Lower leg skin (tissue), 3 donors: ENCODE measurements at regions not wholly inside any gene's neighbourhood (a gene's known extent, or its start where the extent isn't known, plus 50 kb on each side); places are given as distances from the start of the nearest gene placed in this dataset.

ENCODE experiments used
- POLR2A ChIP-seq, 2 donors: fragments of 450-650 bp; IDR thresholded peaks; one replicate each; pipeline ENCODE4 v1.6.1; 2016 to 2017; ENCODE audit warnings: antibody characterized with exemption in 2 of 2, mild to moderate bottlenecking in 1 of 2, moderate library complexity in 1 of 2
- TF ChIP-seq, protein P1 (sequence below), 3 donors: fragments of 450-650 bp; IDR thresholded peaks; one replicate each; pipeline ENCODE4 v1.5.1; 2016; ENCODE audit warnings: antibody characterized with exemption in 3 of 3, mild to moderate bottlenecking in 3 of 3, moderate library complexity in 2 of 3

DNA sequence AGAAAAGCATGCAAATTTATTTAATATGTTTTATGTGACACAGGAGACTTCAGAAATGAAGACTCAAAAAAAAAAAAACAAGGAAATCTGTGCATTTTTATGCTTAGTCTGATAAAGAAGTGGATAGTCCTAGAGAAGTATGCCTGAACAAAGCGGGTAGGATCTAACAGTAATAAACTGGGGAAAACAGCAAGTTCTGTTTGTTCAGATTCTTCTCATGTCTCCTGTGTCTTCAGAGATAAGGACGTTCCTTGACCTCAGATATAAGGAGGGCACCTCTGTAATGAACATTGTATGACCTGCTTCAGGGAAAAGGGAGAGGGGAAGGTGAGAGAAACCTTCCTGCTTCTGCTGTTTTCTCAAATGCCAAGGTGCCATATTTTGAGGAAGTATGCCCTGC lies 67.7 kb upstream of the TNFSF18 start:
- TF ChIP-seq, protein P1, sequence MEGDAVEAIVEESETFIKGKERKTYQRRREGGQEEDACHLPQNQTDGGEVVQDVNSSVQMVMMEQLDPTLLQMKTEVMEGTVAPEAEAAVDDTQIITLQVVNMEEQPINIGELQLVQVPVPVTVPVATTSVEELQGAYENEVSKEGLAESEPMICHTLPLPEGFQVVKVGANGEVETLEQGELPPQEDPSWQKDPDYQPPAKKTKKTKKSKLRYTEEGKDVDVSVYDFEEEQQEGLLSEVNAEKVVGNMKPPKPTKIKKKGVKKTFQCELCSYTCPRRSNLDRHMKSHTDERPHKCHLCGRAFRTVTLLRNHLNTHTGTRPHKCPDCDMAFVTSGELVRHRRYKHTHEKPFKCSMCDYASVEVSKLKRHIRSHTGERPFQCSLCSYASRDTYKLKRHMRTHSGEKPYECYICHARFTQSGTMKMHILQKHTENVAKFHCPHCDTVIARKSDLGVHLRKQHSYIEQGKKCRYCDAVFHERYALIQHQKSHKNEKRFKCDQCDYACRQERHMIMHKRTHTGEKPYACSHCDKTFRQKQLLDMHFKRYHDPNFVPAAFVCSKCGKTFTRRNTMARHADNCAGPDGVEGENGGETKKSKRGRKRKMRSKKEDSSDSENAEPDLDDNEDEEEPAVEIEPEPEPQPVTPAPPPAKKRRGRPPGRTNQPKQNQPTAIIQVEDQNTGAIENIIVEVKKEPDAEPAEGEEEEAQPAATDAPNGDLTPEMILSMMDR (IDR thresholded peaks at IDR 0.05) = no peak
- TF ChIP-seq POLR2A (IDR thresholded peaks at IDR 0.05) = no peak
